Uterus (tissue), 2 donors: ENCODE measurements at regions not wholly inside any gene's neighbourhood (a gene's known extent, or its start where the extent isn't known, plus 50 kb on each side); places are given as distances from the start of the nearest gene placed in this dataset.

ENCODE experiments used
- POLR2A ChIP-seq, 2 donors: fragments of 450-650 bp; IDR thresholded peaks; one replicate each; pipeline ENCODE4 v1.6.1; 2016; ENCODE audit warnings: antibody characterized with exemption in 2 of 2, mild to moderate bottlenecking in 1 of 2, moderate library complexity in 1 of 2
- TF ChIP-seq, protein P1 (sequence below), 4 experiments: fragments of 200-600 bp in 2 of 4; fragments of 450-650 bp in 2 of 4; sonication (generic) in 2 of 4; IDR thresholded peaks; one replicate each; pipeline ENCODE4 v1.5.1; 2016 to 2019; ENCODE audit warnings: antibody characterized with exemption in 4 of 4, mild to moderate bottlenecking in 2 of 4, moderate library complexity in 1 of 4

DNA sequence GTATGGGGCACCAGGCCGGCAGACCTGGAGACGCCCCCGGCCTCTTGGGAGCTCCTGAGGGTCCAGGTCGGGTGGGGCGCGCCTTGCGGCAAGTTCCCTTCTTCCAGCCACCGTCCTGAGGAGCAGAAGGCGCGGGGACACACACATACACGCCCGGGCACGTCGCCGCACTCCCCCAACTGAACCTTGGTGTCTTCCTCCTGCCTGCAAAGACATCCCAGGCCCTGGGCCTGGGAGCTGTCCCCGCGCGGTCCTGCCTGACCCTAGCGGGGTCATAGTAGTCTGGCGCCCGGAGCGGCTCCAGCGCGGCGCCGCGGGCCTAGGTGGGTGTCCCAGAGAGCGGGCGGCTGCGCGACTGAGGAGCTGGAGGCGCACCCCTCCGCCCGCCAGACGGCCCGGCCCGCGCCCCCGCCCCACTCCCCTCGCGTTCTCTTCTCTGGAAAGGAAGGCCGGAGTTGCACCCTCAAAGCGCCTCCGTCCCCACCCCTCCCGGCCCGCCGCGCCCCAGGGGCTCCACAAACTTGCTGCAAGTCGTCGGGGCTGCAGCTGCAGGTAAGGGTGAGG is 185.9 kb upstream of the LINGO1 start:
- TF ChIP-seq, protein P1, sequence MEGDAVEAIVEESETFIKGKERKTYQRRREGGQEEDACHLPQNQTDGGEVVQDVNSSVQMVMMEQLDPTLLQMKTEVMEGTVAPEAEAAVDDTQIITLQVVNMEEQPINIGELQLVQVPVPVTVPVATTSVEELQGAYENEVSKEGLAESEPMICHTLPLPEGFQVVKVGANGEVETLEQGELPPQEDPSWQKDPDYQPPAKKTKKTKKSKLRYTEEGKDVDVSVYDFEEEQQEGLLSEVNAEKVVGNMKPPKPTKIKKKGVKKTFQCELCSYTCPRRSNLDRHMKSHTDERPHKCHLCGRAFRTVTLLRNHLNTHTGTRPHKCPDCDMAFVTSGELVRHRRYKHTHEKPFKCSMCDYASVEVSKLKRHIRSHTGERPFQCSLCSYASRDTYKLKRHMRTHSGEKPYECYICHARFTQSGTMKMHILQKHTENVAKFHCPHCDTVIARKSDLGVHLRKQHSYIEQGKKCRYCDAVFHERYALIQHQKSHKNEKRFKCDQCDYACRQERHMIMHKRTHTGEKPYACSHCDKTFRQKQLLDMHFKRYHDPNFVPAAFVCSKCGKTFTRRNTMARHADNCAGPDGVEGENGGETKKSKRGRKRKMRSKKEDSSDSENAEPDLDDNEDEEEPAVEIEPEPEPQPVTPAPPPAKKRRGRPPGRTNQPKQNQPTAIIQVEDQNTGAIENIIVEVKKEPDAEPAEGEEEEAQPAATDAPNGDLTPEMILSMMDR (IDR thresholded peaks at IDR 0.05), result no peak
- TF ChIP-seq POLR2A (IDR thresholded peaks at IDR 0.05), result no peak
